A673 (cell line): ENCODE measurements at regions not wholly inside any gene's neighbourhood (a gene's known extent, or its start where the extent isn't known, plus 50 kb on each side); places are given as distances from the start of the nearest gene placed in this dataset.

Experiments used
- EZH2 ChIP-seq: fragments of 200-600 bp; sonication (generic); IDR thresholded peaks from 2 replicates; pipeline ENCODE4 v1.6.1; 2017; ENCODE audit warnings: borderline replicate concordance, low read depth, mild to moderate bottlenecking, mixed read lengths, antibody characterized with exemption, low read length; ENCODE audit not compliant: poor library complexity, severe bottlenecking
- TF ChIP-seq, protein P1 (sequence below): fragments of 300-800, 200-600 bp; sonication (generic); conservative IDR thresholded peaks from 2 replicates; pipeline ENCODE4 v1.5.1; 2017; ENCODE audit warnings: low read depth, mild to moderate bottlenecking, antibody characterized with exemption, low read length, moderate library complexity, mixed read lengths

DNA sequence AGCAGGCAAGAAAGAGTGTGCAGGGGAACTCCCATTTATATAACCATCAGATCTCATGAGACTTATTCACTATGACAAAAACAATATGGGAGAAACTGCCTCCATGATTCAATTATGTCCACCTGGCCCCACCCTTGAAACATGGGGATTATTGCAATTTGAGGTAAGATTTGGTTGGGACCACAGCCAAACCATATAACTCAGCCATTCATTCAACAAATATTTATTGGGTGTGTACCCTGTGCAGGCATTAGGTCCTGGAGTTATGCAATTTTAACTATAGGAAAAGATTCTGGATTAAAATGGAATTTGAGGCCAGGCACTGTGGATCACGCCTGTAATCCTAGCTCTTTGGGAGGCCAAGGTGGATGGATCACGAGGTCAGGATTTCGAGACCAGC is 124.2 kb upstream of the GAS1 start:
- TF ChIP-seq, protein P1, sequence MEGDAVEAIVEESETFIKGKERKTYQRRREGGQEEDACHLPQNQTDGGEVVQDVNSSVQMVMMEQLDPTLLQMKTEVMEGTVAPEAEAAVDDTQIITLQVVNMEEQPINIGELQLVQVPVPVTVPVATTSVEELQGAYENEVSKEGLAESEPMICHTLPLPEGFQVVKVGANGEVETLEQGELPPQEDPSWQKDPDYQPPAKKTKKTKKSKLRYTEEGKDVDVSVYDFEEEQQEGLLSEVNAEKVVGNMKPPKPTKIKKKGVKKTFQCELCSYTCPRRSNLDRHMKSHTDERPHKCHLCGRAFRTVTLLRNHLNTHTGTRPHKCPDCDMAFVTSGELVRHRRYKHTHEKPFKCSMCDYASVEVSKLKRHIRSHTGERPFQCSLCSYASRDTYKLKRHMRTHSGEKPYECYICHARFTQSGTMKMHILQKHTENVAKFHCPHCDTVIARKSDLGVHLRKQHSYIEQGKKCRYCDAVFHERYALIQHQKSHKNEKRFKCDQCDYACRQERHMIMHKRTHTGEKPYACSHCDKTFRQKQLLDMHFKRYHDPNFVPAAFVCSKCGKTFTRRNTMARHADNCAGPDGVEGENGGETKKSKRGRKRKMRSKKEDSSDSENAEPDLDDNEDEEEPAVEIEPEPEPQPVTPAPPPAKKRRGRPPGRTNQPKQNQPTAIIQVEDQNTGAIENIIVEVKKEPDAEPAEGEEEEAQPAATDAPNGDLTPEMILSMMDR, result no peak
- TF ChIP-seq EZH2, result no peak
